NCI-H2227 treated with DMSO at 0.1 percent for 48 hours (cell line): ENCODE measurements at regions not wholly inside any gene's neighbourhood (a gene's known extent, or its start where the extent isn't known, plus 50 kb on each side); places are given as distances from the start of the nearest gene placed in this dataset.

Experiments used
- DNase-seq: peaks from one replicate; lab custom pipeline; 2025; lab: John Stamatoyannopoulos, UW

- DNase-seq, result no peak
These were observed 368.5 kb upstream of the TRIB2 start for GRCh38 chr2:12348216-12348615.

- DNase-seq, result no peak
These were observed 365.9 kb upstream of the TRIB2 start for GRCh38 chr2:12350821-12351220.

- DNase-seq, result no peak
These were observed 363.8 kb upstream of the TRIB2 start for GRCh38 chr2:12352889-12353288.

- no peak for DNase-seq
These were observed 355.2 kb upstream of the TRIB2 start for GRCh38 chr2:12361506-12361905.

GRCh38 chr2:12363138-12363537, 353.6 kb upstream of the TRIB2 start:
- no peak for DNase-seq

- DNase-seq, result no peak
These were observed 353.2 kb upstream of the TRIB2 start for GRCh38 chr2:12363569-12363968.

GRCh38 chr2:12369566-12369965, 347.2 kb upstream of the TRIB2 start:
- no peak for DNase-seq

- DNase-seq, result no peak
These were observed 340.7 kb upstream of the TRIB2 start for GRCh38 chr2:12376025-12376424.

- no peak for DNase-seq
These were observed 337.6 kb upstream of the TRIB2 start for GRCh38 chr2:12379143-12379542.

- DNase-seq, result no peak
These were observed 335.0 kb upstream of the TRIB2 start for GRCh38 chr2:12381543-12382325.

GRCh38 chr2:12382366-12382765, 334.4 kb upstream of the TRIB2 start:
- no peak for DNase-seq

- DNase-seq, result no peak
These were observed 327.2 kb upstream of the TRIB2 start for GRCh38 chr2:12389344-12390045.

GRCh38 chr2:12391116-12391515, 325.6 kb upstream of the TRIB2 start:
- DNase-seq, result no peak

- DNase-seq, result no peak
These were observed 320.0 kb upstream of the TRIB2 start for GRCh38 chr2:12396699-12397098.

GRCh38 chr2:12397854-12398253, 318.9 kb upstream of the TRIB2 start:
- DNase-seq, result no peak

GRCh38 chr2:12399240-12399639, 317.5 kb upstream of the TRIB2 start:
- DNase-seq, result no peak

GRCh38 chr2:12400543-12400942, 316.2 kb upstream of the TRIB2 start:
- no peak for DNase-seq

GRCh38 chr2:12402440-12403139, 314.1 kb upstream of the TRIB2 start:
- DNase-seq, result no peak

GRCh38 chr2:12404497-12404896, 312.2 kb upstream of the TRIB2 start:
- no peak for DNase-seq

- DNase-seq, result no peak
These were observed 309.6 kb upstream of the TRIB2 start for GRCh38 chr2:12407160-12407559.

GRCh38 chr2:12412898-12413305, 303.8 kb upstream of the TRIB2 start:
- DNase-seq, result no peak

- DNase-seq, result no peak
These were observed 301.2 kb upstream of the TRIB2 start for GRCh38 chr2:12415536-12415935.

- DNase-seq, result no peak
These were observed 300.1 kb upstream of the TRIB2 start for GRCh38 chr2:12416600-12416999.
